H54 (cell line): ENCODE measurements at regions not wholly inside any gene's neighbourhood (a gene's known extent, or its start where the extent isn't known, plus 50 kb on each side); places are given as distances from the start of the nearest gene placed in this dataset.

Experiments
- DNase-seq: peaks from one replicate; pipeline ENCODE4 v3.0.0; 2011; ENCODE audit warnings: low spot score, mixed read lengths; ENCODE audit not compliant: insufficient read length
- FAIRE-seq: peaks from 3 replicates; lab custom pipeline; 2011; peaks lifted over from hg19 to GRCh38; lab: Jason Lieb, UNC
- POLR2A ChIP-seq: IDR thresholded peaks from 2 replicates; pipeline ENCODE4 v1.6.1; 2011; ENCODE audit warnings: low read depth, mild to moderate bottlenecking, low read length

DNA sequence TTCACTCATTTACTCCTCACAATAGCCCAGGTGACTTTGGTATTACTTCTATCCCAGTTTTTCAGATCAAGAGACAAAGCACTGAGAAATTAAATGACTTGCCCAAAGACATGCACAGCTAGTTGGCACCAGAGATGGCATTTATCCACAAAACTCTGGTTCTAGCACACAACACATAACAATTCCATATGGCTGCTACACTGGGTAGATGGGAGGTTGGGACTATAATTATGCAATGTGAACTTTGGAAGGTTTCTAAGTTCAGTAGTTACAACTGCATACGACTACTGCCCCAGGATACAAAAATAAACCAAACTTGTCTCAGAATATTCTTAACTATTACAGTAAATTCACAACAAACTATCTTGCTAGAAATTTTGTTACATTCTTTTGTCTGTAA, 54.2 kb upstream of the MLIP start:
- no peak for TF ChIP-seq POLR2A
- DNase-seq (no peak), FAIRE-seq (no peak)

DNA sequence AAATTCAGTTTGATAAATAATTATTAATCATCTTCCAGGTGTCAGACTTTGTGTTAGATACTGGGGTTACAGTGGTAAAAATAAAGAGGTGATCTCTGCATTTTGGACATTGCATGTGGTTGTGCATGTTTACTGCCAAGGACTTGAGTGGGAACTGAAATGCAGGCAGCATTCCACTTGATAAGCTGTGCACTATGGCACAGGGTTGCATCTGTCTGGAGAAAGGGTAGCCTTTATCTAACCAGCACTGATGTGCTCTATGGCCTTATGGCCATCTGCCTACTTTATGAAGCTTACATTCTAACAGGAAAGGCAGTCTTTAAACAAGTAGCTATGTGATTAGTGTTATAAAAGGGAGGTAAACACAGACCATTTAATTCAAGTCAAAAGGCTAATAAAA, 53.0 kb upstream of the MLIP start:
- FAIRE-seq, result peak; percentile 57
- DNase-seq, result no peak
- no peak for TF ChIP-seq POLR2A

DNA sequence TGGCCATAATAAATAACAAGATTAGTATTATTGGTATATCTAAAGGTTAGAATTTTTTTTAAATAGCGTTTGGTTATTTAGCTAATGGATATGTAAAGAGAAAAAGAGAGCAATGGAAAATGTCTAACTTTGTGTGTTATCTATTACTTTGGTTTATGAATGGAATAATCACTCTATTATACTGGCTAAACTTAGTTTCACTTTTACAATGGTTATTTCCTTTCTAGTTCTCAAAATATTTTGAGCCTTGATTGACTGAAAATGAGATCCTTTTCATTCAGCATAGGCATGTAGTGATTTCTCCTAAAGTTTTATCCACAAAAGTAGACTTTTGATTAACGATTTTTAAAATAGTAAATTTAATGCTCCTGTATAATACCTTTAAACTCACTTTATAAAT, 51.6 kb upstream of the MLIP start:
- FAIRE-seq (peak; percentile 72), DNase-seq (no peak)
- TF ChIP-seq POLR2A, result no peak

DNA sequence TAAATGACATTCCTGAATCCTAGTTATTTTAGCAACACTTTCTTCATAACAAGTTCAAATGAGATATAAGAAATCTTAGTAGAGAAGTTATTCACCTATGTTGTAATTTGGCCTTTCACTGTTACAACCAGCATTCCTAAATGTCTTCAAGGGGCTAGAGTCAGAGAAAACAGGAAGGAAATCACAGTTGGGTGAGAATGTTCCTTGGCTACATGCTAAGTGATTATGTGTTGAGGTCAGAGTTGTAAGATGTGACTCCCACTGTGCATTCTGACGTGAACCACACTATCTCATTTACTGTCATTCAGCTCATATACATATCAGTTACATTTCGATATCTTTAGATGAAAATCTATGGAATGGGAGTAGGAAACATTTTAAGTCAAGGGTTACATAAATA, 51.0 kb upstream of the MLIP start:
- TF ChIP-seq POLR2A, result no peak
- FAIRE-seq, result peak; percentile 94
- DNase-seq, result no peak
